Endothelial cell of umbilical vein (primary cell): ENCODE measurements at regions not wholly inside any gene's neighbourhood (a gene's known extent, or its start where the extent isn't known, plus 50 kb on each side); places are given as distances from the start of the nearest gene placed in this dataset.

ENCODE experiments used
- POLR2A ChIP-seq: IDR thresholded peaks from 2 replicates; pipeline ENCODE4 v1.6.1; 2012; ENCODE audit warnings: low read depth, mild to moderate bottlenecking, control low read depth, low read length
- TF ChIP-seq, protein P1 (sequence below): IDR thresholded peaks from 2 replicates; pipeline ENCODE4 v1.6.1; 2011; ENCODE audit not compliant: insufficient read depth, insufficient read length

DNA sequence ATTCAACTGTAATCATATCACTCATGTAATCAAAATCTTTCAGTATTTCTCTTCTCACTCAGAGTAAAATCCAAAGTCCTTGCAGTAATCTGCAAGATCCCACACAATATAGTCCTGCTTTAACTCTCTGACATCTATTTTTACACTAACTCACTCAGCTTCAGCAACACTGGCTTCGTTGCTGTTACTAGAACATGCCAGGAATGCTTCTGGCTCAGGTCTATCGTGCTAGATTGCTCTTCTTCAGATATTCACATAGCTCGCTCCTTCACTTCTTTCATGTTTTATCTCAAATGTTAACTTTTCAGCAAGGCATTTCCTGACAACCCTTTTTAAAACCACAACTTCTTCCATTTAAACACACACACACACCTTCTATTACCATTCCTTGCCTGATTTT, 331.7 kb upstream of the HTR2C start:
- TF ChIP-seq, protein P1, sequence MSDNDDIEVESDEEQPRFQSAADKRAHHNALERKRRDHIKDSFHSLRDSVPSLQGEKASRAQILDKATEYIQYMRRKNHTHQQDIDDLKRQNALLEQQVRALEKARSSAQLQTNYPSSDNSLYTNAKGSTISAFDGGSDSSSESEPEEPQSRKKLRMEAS = no peak
- TF ChIP-seq POLR2A = no peak
